ENCODE measurements at regions not wholly inside any gene's neighbourhood (a gene's known extent, or its start where the extent isn't known, plus 50 kb on each side); places are given as distances from the start of the nearest gene placed in this dataset.
"Not testable (repeated sequence)": the region's sequence is repeated elsewhere in the genome, so short reads cannot be mapped to it uniquely, and the experiment has no call there.

GRCh38 chr10:28354511-28354910 is 51.6 kb upstream of the MPP7 start:
- no peak for DNase-seq (ENCODE audit: low spot score)
- Mint-ChIP-seq H3K9me3 (no peaks in the 10 kb centered on the region), H3K4me3 (no peak overlapping the region), H3K27me3 (ENCODE audit: insufficient read depth) (peaks cover 18% of the 10 kb centered on the region), H3K36me3 (ENCODE audit: low read depth) (no peaks in the 10 kb centered on the region), H3K27ac (no peak overlapping the region), H3K4me1 (ENCODE audit: low read depth) (peaks cover 5% of the 10 kb centered on the region)
- intact Hi-C loops (cut with micrococcal nuclease) = no loop called here

DNA sequence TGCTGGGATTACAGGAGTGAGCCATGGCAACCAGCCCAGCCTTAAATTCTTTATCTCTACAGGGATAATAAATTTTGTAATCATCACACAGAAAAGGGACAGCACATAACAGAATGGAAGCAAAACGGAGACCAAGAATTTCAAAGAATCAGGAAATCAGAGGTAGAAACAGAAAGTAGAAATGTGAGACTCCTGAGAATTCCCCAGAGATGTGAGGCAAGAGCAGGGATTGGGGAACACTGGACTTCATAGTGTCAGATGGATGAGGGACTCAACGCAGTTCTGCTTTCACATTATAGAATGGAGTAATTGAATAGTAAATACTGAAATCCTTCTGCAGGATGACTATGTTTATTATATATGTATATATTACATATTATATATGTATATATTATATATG is 52.5 kb upstream of the MPP7 start:
- Mint-ChIP-seq H3K4me1 (ENCODE audit: low read depth) (peaks cover 5% of the 10 kb centered on the region), H3K27me3 (ENCODE audit: insufficient read depth) (peaks cover 16% of the 10 kb centered on the region), H3K27ac (no peak overlapping the region), H3K4me3 (no peak overlapping the region), H3K9me3 (no peaks in the 10 kb centered on the region), H3K36me3 (ENCODE audit: low read depth) (no peaks in the 10 kb centered on the region)
- DNase-seq (ENCODE audit: low spot score) = no peak
- intact Hi-C loops (cut with micrococcal nuclease) = no loop called here

DNA sequence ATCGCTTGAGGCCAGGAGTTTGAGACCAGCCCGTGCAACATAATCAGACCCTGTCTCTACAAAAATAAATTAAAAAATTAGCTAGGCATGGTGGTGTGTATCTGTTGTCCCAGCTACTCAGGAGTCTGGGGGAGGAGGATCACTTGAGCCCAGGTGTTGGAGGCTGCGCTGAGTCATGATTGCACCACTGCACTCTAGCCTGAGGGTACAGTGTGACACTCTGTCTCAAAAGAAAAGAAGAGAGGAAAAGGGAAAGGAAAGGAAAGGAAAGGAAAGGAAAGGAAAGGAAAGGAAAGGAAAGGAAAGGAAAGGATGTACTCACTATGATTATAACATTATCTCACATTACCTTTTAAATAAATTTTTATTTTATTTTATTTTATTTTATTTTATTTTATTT is 56.5 kb upstream of the MPP7 start:
- H3K36me3 Mint-ChIP-seq (ENCODE audit: low read depth) = no peaks in the 10 kb centered on the region
- H3K4me3 Mint-ChIP-seq = no peak overlapping the region
- H3K4me1 Mint-ChIP-seq (ENCODE audit: low read depth) = peaks cover 5% of the 10 kb centered on the region
- no peak for DNase-seq (ENCODE audit: low spot score)
- no peaks in the 10 kb centered on the region for H3K9me3 Mint-ChIP-seq
- H3K27ac Mint-ChIP-seq = peak overlapping the region; percentile 31
- intact Hi-C loops (cut with micrococcal nuclease) = no loop called here
- peaks cover 7% of the 10 kb centered on the region for H3K27me3 Mint-ChIP-seq (ENCODE audit: insufficient read depth)

GRCh38 chr10:28360175-28360574 is 57.3 kb upstream of the MPP7 start:
- Mint-ChIP-seq H3K27me3 (ENCODE audit: insufficient read depth) (peaks cover 7% of the 10 kb centered on the region), H3K4me1 (ENCODE audit: low read depth) (peaks cover 6% of the 10 kb centered on the region), H3K9me3 (no peaks in the 10 kb centered on the region), H3K4me3 (no peak overlapping the region), H3K27ac (no peak overlapping the region), H3K36me3 (ENCODE audit: low read depth) (no peaks in the 10 kb centered on the region)
- intact Hi-C loops (cut with micrococcal nuclease) = no loop called here
- DNase-seq (ENCODE audit: low spot score) = no peak

DNA sequence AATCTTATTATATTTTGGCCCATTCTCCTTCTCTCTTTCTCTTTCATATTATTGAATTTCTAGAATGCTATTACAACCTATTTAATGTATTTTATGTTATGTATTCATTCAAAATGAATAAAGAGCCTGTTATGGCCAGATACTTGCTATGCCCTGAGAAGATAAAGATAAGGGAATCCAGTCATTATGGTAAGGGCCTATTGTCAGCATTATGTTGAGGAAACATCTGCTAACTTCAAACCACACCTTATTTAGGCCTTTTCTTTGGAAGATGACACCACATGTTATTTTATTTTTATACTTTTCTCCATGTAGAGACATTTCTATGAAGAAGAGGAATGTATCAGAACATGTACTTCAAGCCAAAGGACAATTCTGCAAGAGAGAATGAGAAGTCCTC is 60.5 kb upstream of the MPP7 start:
- H3K4me1 Mint-ChIP-seq (ENCODE audit: low read depth) = peaks cover 27% of the 10 kb centered on the region
- peaks cover 6% of the 10 kb centered on the region for H3K36me3 Mint-ChIP-seq (ENCODE audit: low read depth)
- peaks cover 11% of the 10 kb centered on the region for H3K27me3 Mint-ChIP-seq (ENCODE audit: insufficient read depth)
- H3K27ac Mint-ChIP-seq = no peak overlapping the region
- H3K4me3 Mint-ChIP-seq = no peak overlapping the region
- intact Hi-C loops (cut with micrococcal nuclease) = no loop called here
- H3K9me3 Mint-ChIP-seq = peaks cover 4% of the 10 kb centered on the region
- no peak for DNase-seq (ENCODE audit: low spot score)

DNA sequence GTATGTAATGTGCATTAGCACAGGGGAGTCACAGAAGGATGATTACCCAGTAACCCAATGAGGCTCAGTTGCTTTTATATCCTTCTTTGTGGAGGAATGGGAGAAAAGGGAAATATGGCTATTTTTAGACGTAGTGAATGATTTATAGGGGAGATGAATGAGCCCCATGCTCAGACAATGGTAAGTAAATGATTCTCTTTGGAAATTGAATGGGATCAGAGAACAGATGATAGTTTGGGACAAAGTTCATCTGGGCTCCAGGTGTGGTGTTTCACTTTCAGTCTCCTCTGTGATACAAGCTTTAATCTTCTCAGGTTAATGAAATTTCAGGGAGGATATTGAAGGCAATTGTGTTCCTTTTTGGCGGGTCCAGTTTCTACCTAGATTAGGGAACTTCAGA is 63.0 kb upstream of the MPP7 start:
- no peak overlapping the region for H3K27ac Mint-ChIP-seq
- intact Hi-C loops (cut with micrococcal nuclease) = no loop called here
- H3K36me3 Mint-ChIP-seq (ENCODE audit: low read depth) = peaks cover 10% of the 10 kb centered on the region
- peaks cover 27% of the 10 kb centered on the region for H3K4me1 Mint-ChIP-seq (ENCODE audit: low read depth)
- H3K9me3 Mint-ChIP-seq = peaks cover 4% of the 10 kb centered on the region
- DNase-seq (ENCODE audit: low spot score) = no peak
- H3K27me3 Mint-ChIP-seq (ENCODE audit: insufficient read depth) = peaks cover 7% of the 10 kb centered on the region
- peak overlapping the region; percentile 36 for H3K4me3 Mint-ChIP-seq

DNA sequence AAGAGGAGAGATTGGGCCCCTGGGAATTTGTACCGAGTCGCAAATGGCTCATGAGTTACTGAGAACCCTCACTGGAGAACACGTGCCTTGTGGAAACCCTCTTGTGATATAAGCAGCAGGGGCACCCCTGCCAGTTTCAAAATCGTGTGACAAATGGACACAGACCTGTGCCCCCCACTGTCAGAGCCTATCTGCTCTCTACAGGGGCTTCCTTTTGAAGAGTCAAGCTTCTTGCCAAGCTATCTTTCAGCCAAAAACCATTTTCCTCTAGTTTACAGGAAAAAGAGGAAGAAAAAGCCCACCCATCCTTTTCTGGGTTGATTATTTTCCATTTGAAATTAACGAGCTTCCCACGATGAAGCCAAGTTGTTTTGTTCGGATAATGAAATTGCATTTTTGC is 64.1 kb upstream of the MPP7 start:
- intact Hi-C loops (cut with micrococcal nuclease) = no loop called here
- Mint-ChIP-seq H3K9me3 (peaks cover 4% of the 10 kb centered on the region), H3K36me3 (ENCODE audit: low read depth) (peaks cover 10% of the 10 kb centered on the region), H3K27ac (no peak overlapping the region), H3K4me1 (ENCODE audit: low read depth) (peaks cover 27% of the 10 kb centered on the region), H3K27me3 (ENCODE audit: insufficient read depth) (peaks cover 7% of the 10 kb centered on the region), H3K4me3 (no peak overlapping the region)
- no peak for DNase-seq (ENCODE audit: low spot score)

GRCh38 chr10:28367413-28367812 is 64.5 kb upstream of the MPP7 start:
- Mint-ChIP-seq H3K36me3 (ENCODE audit: low read depth) (peaks cover 10% of the 10 kb centered on the region), H3K27me3 (ENCODE audit: insufficient read depth) (peaks cover 9% of the 10 kb centered on the region), H3K9me3 (peaks cover 4% of the 10 kb centered on the region), H3K4me1 (ENCODE audit: low read depth) (peaks cover 27% of the 10 kb centered on the region), H3K27ac (peak overlapping the region; percentile 93), H3K4me3 (peak overlapping the region; percentile 30)
- intact Hi-C loops (cut with micrococcal nuclease) = no loop called here
- no peak for DNase-seq (ENCODE audit: low spot score)

DNA sequence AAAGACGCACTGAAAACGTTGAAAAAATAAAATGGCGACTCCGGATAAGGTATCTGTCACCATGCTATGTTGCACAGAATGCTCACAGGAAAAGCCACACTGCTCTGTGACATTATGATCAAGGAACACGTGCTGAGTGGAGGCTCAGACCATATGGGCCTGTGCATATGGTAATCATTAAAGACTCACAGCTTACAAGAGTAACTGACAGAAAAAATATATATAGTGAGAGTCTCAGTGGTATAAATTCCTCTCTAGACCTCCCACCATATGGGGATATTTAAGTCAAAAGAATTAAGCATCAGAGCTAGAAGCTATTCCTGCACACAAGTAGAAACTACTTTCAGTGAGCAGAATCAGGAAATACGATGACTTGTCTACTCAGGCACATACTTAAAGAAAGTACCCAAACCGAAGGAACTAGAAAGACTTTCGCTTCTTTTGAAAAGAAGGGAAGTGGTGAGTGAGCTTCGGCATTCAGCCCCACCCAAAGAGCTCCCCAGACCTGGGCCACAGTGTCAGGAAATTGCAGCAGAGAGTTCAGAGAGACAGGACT is 65.1 kb upstream of the MPP7 start:
- H3K27me3 Mint-ChIP-seq (ENCODE audit: insufficient read depth) = peaks cover 9% of the 10 kb centered on the region
- peak overlapping the region; percentile 75 for H3K4me3 Mint-ChIP-seq
- peaks cover 10% of the 10 kb centered on the region for H3K36me3 Mint-ChIP-seq (ENCODE audit: low read depth)
- DNase-seq (ENCODE audit: low spot score) = peak; percentile 62
- H3K4me1 Mint-ChIP-seq (ENCODE audit: low read depth) = peaks cover 27% of the 10 kb centered on the region
- intact Hi-C loops (cut with micrococcal nuclease) = loop anchor here (1.0 kb wide), 3 partner anchors 14 to 65 kb away; partner anchors contain the start of gene MPP7
- peak overlapping the region; percentile 93 for H3K27ac Mint-ChIP-seq
- H3K9me3 Mint-ChIP-seq = peaks cover 4% of the 10 kb centered on the region

DNA sequence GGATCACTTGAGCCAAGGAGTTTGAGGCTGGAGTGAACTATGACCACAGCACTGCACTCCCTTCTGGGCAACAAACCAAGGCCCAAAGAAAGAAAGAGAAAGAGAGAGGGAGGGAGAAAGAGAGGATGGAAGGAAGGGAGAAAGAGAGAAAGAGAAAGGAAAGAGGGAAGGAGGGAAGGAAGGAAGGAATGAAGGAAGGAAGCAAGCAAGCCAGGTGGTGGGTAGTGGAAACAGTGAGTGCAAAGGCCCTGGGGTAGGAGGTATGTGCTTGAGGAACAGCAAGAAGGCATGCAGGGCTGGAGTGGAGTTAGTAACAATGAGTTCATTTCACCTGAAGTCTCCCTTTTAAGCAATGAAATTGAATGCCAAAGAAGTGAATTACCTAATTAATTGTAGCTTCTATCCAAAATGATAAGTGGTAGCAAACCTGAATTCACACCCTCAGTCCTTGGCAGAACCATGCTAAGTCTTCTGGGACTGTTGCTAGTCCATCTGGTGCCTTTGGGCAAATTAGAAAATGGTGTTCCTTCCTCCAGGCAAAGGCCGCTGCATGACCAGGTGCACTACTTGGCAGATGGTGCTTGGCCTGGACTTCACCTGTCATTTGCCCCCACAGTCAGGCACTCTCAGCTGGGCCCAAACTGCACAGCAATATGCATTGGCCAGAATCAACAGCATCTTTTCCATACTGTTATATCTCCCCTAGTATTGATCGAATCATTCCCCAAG is 67.4 kb upstream of the MPP7 start:
- Mint-ChIP-seq H3K4me1 (ENCODE audit: low read depth) (peaks cover 25% of the 10 kb centered on the region), H3K27me3 (ENCODE audit: insufficient read depth) (peaks cover 9% of the 10 kb centered on the region), H3K36me3 (ENCODE audit: low read depth) (peaks cover 10% of the 10 kb centered on the region), H3K9me3 (peaks cover 4% of the 10 kb centered on the region), H3K27ac (no peak overlapping the region), H3K4me3 (no peak overlapping the region)
- DNase-seq (ENCODE audit: low spot score) = no peak
- intact Hi-C loops (cut with micrococcal nuclease) = no loop called here

DNA sequence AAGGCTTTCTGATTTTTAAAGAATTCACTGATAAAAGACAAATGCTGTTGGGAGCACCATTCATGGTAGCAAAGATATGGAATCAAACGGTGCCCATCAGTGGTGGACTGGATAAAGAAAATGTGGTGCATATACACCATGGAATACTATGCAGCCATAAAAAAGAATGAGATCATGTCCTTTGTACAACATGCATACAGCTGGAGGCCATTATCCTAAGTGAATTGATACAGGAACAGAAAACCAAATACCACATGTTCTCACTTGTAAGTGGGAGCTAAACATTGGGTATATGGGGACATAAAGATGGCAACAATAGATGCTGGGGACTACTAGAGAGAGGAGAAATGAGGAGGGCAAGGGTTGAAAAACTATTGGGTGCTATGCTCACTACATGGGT is 68.8 kb upstream of the MPP7 start:
- H3K27ac Mint-ChIP-seq; DNase-seq (ENCODE audit: low spot score); H3K36me3 Mint-ChIP-seq (ENCODE audit: low read depth); intact Hi-C loops (cut with micrococcal nuclease); H3K27me3 Mint-ChIP-seq (ENCODE audit: insufficient read depth); H3K4me3 Mint-ChIP-seq; H3K9me3 Mint-ChIP-seq: not testable (repeated sequence)
- peaks cover 14% of the 10 kb centered on the region for H3K4me1 Mint-ChIP-seq (ENCODE audit: low read depth)

DNA sequence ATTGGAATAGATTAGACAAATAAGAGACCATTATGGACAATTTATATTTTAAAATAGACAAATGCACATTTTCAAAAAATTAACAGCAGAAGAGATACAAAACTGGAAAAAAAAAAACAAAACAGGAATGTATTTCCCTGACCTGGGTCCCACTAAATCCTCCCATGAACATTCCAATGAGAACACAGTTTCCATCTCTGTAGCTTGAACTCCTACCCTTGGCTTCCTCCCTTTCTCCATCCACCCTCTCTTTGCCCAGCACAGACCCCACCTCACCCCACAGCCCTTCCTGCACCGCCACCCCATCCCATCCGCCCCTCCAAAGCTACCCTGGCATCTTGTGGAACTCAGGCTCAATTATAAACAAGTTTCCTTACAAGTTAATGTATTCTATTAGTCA is 71.2 kb upstream of the MPP7 start:
- Mint-ChIP-seq H3K36me3 (ENCODE audit: low read depth) (peaks cover 4% of the 10 kb centered on the region), H3K9me3 (no peaks in the 10 kb centered on the region), H3K27me3 (ENCODE audit: insufficient read depth) (peaks cover 6% of the 10 kb centered on the region), H3K4me3 (no peak overlapping the region), H3K27ac (no peak overlapping the region), H3K4me1 (ENCODE audit: low read depth) (no peaks in the 10 kb centered on the region)
- no peak for DNase-seq (ENCODE audit: low spot score)
- intact Hi-C loops (cut with micrococcal nuclease) = no loop called here

DNA sequence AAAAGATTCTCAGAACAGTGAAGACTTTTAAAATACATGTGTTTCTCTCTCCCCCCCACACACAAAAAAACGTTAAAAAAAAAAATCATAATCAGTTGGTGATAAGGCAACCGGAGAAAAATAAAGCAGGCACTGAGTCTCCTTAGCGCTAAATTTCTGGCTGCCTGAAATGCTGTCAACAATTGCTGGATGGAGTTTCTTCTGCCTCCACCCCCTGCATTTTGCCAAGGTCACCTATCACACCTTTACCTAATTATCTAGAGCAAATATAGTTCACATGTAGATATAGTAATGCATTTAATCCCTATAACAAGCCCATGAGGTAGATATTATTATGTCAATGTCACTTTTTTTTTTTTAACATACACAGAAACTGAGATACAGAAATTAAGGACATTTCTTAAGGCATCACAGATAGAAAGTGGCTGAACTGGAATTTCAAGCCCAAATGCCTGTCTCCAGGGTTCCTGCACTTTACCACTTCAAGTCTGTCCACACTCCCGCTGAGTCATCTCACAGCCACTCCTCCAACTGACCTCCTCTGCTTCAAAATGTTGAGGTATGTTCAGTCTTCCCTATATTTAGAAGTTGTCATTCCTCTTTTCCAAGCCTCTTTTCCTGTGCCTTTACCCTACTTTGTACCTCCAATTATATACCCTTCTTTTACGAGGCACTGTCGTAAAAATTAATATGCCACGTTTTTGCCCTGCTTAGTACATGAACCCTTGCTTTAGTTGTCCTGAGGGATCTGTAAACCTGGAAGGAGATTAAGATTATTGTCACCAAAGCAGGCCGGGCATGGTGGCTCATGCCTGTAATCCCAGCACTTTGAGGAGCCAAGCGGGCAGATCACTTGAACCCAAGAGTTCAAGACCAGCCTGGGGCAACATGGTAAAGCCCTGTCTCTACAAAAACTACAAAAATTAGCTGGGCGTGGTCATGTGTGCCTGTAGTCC is 72.8 kb upstream of the MPP7 start:
- intact Hi-C loops (cut with micrococcal nuclease) = no loop called here
- H3K36me3 Mint-ChIP-seq (ENCODE audit: low read depth) = peaks cover 1% of the 10 kb centered on the region
- H3K9me3 Mint-ChIP-seq = no peaks in the 10 kb centered on the region
- H3K27me3 Mint-ChIP-seq (ENCODE audit: insufficient read depth) = peaks cover 7% of the 10 kb centered on the region
- H3K27ac Mint-ChIP-seq = no peak overlapping the region
- H3K4me1 Mint-ChIP-seq (ENCODE audit: low read depth) = peaks cover 7% of the 10 kb centered on the region
- DNase-seq (ENCODE audit: low spot score) = no peak
- no peak overlapping the region for H3K4me3 Mint-ChIP-seq
